ENCODE measurements at regions not wholly inside any gene's neighbourhood (a gene's known extent, or its start where the extent isn't known, plus 50 kb on each side); places are given as distances from the start of the nearest gene placed in this dataset.

- H3K36me3 ChIP-seq (ENCODE audit: control insufficient read depth, insufficient read depth, low read length), result no peaks in the 10 kb centered on the region
- no peaks in the 10 kb centered on the region for H3K4me1 ChIP-seq
- H2AFZ ChIP-seq, result no peak overlapping the region
- H3K9me3 ChIP-seq (ENCODE audit: control insufficient read depth, low read length), result no peaks in the 10 kb centered on the region
- H3K4me2 ChIP-seq (ENCODE audit: low read length), result no peak overlapping the region
- no peak overlapping the region for H3K27ac ChIP-seq
- TF ChIP-seq, protein P1, sequence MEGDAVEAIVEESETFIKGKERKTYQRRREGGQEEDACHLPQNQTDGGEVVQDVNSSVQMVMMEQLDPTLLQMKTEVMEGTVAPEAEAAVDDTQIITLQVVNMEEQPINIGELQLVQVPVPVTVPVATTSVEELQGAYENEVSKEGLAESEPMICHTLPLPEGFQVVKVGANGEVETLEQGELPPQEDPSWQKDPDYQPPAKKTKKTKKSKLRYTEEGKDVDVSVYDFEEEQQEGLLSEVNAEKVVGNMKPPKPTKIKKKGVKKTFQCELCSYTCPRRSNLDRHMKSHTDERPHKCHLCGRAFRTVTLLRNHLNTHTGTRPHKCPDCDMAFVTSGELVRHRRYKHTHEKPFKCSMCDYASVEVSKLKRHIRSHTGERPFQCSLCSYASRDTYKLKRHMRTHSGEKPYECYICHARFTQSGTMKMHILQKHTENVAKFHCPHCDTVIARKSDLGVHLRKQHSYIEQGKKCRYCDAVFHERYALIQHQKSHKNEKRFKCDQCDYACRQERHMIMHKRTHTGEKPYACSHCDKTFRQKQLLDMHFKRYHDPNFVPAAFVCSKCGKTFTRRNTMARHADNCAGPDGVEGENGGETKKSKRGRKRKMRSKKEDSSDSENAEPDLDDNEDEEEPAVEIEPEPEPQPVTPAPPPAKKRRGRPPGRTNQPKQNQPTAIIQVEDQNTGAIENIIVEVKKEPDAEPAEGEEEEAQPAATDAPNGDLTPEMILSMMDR (IDR thresholded peaks at IDR 0.05), result no peak
- no peak overlapping the region for H3K9ac ChIP-seq
- no peak overlapping the region for H3K4me3 ChIP-seq (ENCODE audit: low read depth, low read length)
- no peaks in the 10 kb centered on the region for H3K79me2 ChIP-seq
- H3K27me3 ChIP-seq (ENCODE audit: control insufficient read depth, insufficient read depth, low read length), result no peaks in the 10 kb centered on the region
Measured at GRCh38 chr16:47928008-47928407, 227.8 kb downstream of the ABCC12 start.

DNA sequence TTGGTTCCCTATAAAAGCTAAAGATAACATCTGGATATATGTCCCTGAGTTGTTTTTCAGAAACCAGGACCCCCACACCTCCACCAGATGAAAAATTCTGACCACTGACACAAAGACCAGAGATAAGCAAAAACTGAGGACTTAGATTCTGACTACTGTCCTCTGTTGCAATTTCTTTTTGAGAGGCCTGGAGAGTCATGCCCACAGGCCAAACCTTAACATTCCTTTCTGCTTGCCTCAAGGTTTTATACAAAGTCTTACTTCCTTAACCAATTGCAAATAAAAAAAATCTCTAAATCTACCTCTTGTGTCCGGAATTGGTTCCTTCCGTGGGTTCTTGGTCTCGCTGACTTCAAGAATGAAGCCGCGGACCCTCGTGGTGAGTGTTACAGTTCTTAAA is 228.5 kb downstream of the ABCC12 start:
- Histone ChIP-seq H3K27me3 (ENCODE audit: control insufficient read depth, insufficient read depth, low read length) (no peaks in the 10 kb centered on the region), H3K27ac (no peak overlapping the region), H3K4me2 (ENCODE audit: low read length) (no peak overlapping the region), H3K9ac (no peak overlapping the region), H2AFZ (no peak overlapping the region), H3K36me3 (ENCODE audit: control insufficient read depth, insufficient read depth, low read length) (no peaks in the 10 kb centered on the region), H3K4me3 (ENCODE audit: low read depth, low read length) (no peak overlapping the region), H3K79me2 (no peaks in the 10 kb centered on the region), H3K4me1 (no peaks in the 10 kb centered on the region), H3K9me3 (ENCODE audit: control insufficient read depth, low read length) (no peaks in the 10 kb centered on the region)
- TF ChIP-seq, protein P1 (IDR thresholded peaks at IDR 0.05), result no peak

GRCh38 chr16:47925811-47926460 is 229.9 kb downstream of the ABCC12 start:
- TF ChIP-seq, protein P1 (IDR thresholded peaks at IDR 0.05), result no peak
- Histone ChIP-seq H3K27me3 (ENCODE audit: control insufficient read depth, insufficient read depth, low read length) (no peaks in the 10 kb centered on the region), H2AFZ (no peak overlapping the region), H3K9ac (no peak overlapping the region), H3K27ac (no peak overlapping the region), H3K9me3 (ENCODE audit: control insufficient read depth, low read length) (no peaks in the 10 kb centered on the region), H3K4me1 (no peaks in the 10 kb centered on the region), H3K36me3 (ENCODE audit: control insufficient read depth, insufficient read depth, low read length) (no peaks in the 10 kb centered on the region), H3K79me2 (no peaks in the 10 kb centered on the region), H3K4me3 (ENCODE audit: low read depth, low read length) (no peak overlapping the region), H3K4me2 (ENCODE audit: low read length) (no peak overlapping the region)

DNA sequence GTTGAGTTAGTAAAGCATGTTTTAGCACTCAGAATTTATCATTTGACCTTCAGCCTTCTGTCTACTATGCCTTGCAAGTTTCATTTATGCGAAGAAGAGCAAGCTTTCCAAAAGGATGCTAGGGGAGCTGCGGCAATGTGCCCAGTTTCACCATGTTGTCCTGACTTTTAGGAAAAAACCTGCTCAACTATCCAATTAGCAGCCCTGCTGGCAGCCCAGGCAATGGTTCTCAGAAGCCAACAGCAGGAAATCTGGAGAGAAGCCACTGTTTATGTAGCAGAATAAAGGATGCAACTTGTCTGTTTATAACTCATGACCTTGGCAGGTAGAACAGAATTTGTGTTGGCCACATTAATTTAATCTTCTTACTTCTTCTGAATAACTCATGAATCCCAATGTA is 230.8 kb downstream of the ABCC12 start:
- Histone ChIP-seq H3K79me2 (no peaks in the 10 kb centered on the region), H3K36me3 (ENCODE audit: control insufficient read depth, insufficient read depth, low read length) (no peaks in the 10 kb centered on the region), H3K9me3 (ENCODE audit: control insufficient read depth, low read length) (no peaks in the 10 kb centered on the region), H3K4me1 (no peaks in the 10 kb centered on the region), H3K4me2 (ENCODE audit: low read length) (no peak overlapping the region), H3K27me3 (ENCODE audit: control insufficient read depth, insufficient read depth, low read length) (no peaks in the 10 kb centered on the region), H2AFZ (no peak overlapping the region), H3K9ac (no peak overlapping the region), H3K27ac (no peak overlapping the region), H3K4me3 (ENCODE audit: low read depth, low read length) (no peak overlapping the region)
- TF ChIP-seq, protein P1 (IDR thresholded peaks at IDR 0.05), result no peak

DNA sequence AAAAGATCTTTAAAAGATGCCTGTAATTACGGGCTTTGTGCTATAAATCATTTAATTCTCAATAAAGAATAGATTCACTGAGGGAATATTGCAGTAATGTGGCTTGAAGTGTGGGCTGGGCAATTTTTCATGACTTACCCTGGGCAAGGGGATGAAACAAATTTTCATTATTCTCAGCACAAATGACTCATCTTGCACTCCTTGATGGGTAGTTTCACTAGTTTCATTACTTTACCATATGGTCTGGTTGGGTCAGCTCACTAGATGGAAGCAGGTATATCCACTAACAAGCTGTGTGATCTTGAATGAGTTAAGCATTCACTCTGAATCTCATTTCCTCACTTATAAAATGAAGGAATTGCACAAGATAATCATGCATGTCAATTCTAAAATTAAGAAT is 234.3 kb downstream of the ABCC12 start:
- H3K4me3 ChIP-seq (ENCODE audit: low read depth, low read length), result no peak overlapping the region
- H3K4me2 ChIP-seq (ENCODE audit: low read length), result no peak overlapping the region
- TF ChIP-seq, protein P1 (IDR thresholded peaks at IDR 0.05), result no peak
- H3K9me3 ChIP-seq (ENCODE audit: control insufficient read depth, low read length), result no peaks in the 10 kb centered on the region
- H3K9ac ChIP-seq, result no peak overlapping the region
- no peaks in the 10 kb centered on the region for H3K4me1 ChIP-seq
- no peak overlapping the region for H2AFZ ChIP-seq
- no peaks in the 10 kb centered on the region for H3K27me3 ChIP-seq (ENCODE audit: control insufficient read depth, insufficient read depth, low read length)
- no peaks in the 10 kb centered on the region for H3K36me3 ChIP-seq (ENCODE audit: control insufficient read depth, insufficient read depth, low read length)
- no peaks in the 10 kb centered on the region for H3K79me2 ChIP-seq
- H3K27ac ChIP-seq, result no peak overlapping the region

All from parathyroid adenoma (tissue), 2 donors.